T-cell (primary cell): ENCODE measurements at regions not wholly inside any gene's neighbourhood (a gene's known extent, or its start where the extent isn't known, plus 50 kb on each side); places are given as distances from the start of the nearest gene placed in this dataset.

ENCODE experiments used
- ATAC-seq, 4 experiments: fragments of 200-7000 bp in 3 of 4; fragments of 150-1000 bp in 1 of 4; cut with Tn5 transposase; replicated peaks in 1 of 4; 1 replicate in 3 of 4; 2 replicates in 1 of 4; pipeline ENCODE4 v1.10.0; 2021; ENCODE audit warnings: moderate library complexity in 3 of 4, mild to moderate bottlenecking in 2 of 4, moderate number of reproducible peaks in 1 of 4
- CTCF ChIA-PET, 2 donors: fragments of 300-600 bp; sonication (Branson Sonifier 250); formaldehyde crosslinking; loops; one replicate each; lab custom pipeline; 2022; ENCODE audit warnings: antibody characterized with exemption in 2 of 2; lab: Charles Lee
- POLR2A ChIA-PET, 2 donors: fragments of 300-600 bp; sonication (Branson Sonifier 250); formaldehyde crosslinking; loops; one replicate each; lab custom pipeline; 2022; ENCODE audit warnings: antibody characterized with exemption in 2 of 2; lab: Charles Lee
- DNase-seq, 35 experiments: peaks; one replicate each; pipeline versions ENCODE4 v3.0.0 to v3.0.0-alpha.2; 2013 to 2023
- H3K27ac ChIP-seq: one replicate; pipeline ENCODE4 v1.5.1; 2013; ENCODE audit warnings: low read length
- H3K27me3 ChIP-seq, 2 experiments: replicated peaks in 1 of 2; 1 replicate in 1 of 2; 2 replicates in 1 of 2; pipeline versions ENCODE4 v1.6.1 to v1.7.0; 2013; ENCODE audit warnings: low read length in 1 of 2, mixed read lengths in 1 of 2; ENCODE audit not compliant: control insufficient read depth in 2 of 2, insufficient read depth in 2 of 2; ENCODE audit errors: extremely low read depth in 1 of 2
- H3K36me3 ChIP-seq, 2 donors: 1 replicate in 1 of 2; 2 replicates in 1 of 2; pipeline versions ENCODE4 v1.6.1 to v1.7.0; 2013; ENCODE audit warnings: low read length in 1 of 2; ENCODE audit not compliant: control insufficient read depth in 2 of 2, insufficient read depth in 1 of 2; ENCODE audit errors: extremely low read depth in 1 of 2
- H3K4me1 ChIP-seq, 2 experiments: 1 replicate in 1 of 2; 2 replicates in 1 of 2; pipeline versions ENCODE4 v1.6.1 to v1.7.0; 2013; ENCODE audit warnings: low read length in 2 of 2, mixed read lengths in 1 of 2; ENCODE audit not compliant: insufficient read depth in 2 of 2, control insufficient read depth in 1 of 2; ENCODE audit errors: extremely low read depth in 1 of 2
- H3K4me3 ChIP-seq, 2 donors: 1 replicate in 1 of 2; 2 replicates in 1 of 2; pipeline versions ENCODE4 v1.5.1 to v1.7.0; 2013; ENCODE audit warnings: mild to moderate bottlenecking in 2 of 2, low read length in 1 of 2, moderate library complexity in 1 of 2; ENCODE audit not compliant: control insufficient read depth in 1 of 2; ENCODE audit errors: extremely low read depth in 1 of 2
- H3K9me3 ChIP-seq: 2 replicates; pipeline ENCODE4 v1.7.0; 2013
- H3K27ac Mint-ChIP-seq, 2 donors: one replicate each; pipeline ENCODE4 v1.8.0; 2020 to 2021; ENCODE audit warnings: mild to moderate bottlenecking in 2 of 2, mixed read lengths in 2 of 2
- H3K27me3 Mint-ChIP-seq, 2 donors: one replicate each; pipeline ENCODE4 v1.8.0; 2021 to 2022; ENCODE audit warnings: mixed read lengths in 2 of 2
- H3K36me3 Mint-ChIP-seq: one replicate; pipeline ENCODE4 v1.8.0; 2021; ENCODE audit warnings: mixed read lengths
- H3K4me1 Mint-ChIP-seq, 3 donors: one replicate each; pipeline ENCODE4 v1.8.0; 2020 to 2022; ENCODE audit warnings: mixed read lengths in 3 of 3, mild to moderate bottlenecking in 1 of 3
- H3K4me3 Mint-ChIP-seq, 3 donors: one replicate each; pipeline ENCODE4 v1.8.0; 2020 to 2022; ENCODE audit warnings: mild to moderate bottlenecking in 3 of 3, mixed read lengths in 3 of 3, moderate library complexity in 3 of 3
- H3K9me3 Mint-ChIP-seq, 3 donors: one replicate each; pipeline ENCODE4 v1.8.0; 2020 to 2022; ENCODE audit warnings: mixed read lengths in 3 of 3
- WGBS: methylation state at CpG from one replicate; pipeline ENCODE4 v1.1.5; 2013; ENCODE audit warnings: missing lambda C conversion rate; ENCODE audit not compliant: insufficient coverage; 5-methylcytosine and 5-hydroxymethylcytosine counted together

- WGBS: no CpG with 5 or more reads among the region's 1 CpG
- Histone ChIP-seq H3K27me3 (no peaks in the 10 kb centered on the region), H3K9me3 (no peaks in the 10 kb centered on the region), H3K27ac (no peak overlapping the region), H3K4me1 (no peaks in the 10 kb centered on the region), H3K36me3 (no peaks in the 10 kb centered on the region), H3K4me3 (no peak overlapping the region)
- Mint-ChIP-seq H3K9me3 (peaks cover 0 to 8% (median 3%) of the 10 kb centered on the region in 3 donors), H3K4me3 (no peak overlapping the region), H3K36me3 (no peaks in the 10 kb centered on the region), H3K27ac (no peak overlapping the region), H3K4me1 (no peaks in the 10 kb centered on the region), H3K27me3 (no peaks in the 10 kb centered on the region)
- ATAC-seq: no peak
- POLR2A ChIA-PET: no interaction called here
- CTCF ChIA-PET: no interaction called here
- no peak for DNase-seq
Observed at GRCh38 chr7:95646350-95646749, 50.0 kb upstream of the PDK4 start.
